Activated CD4-positive, alpha-beta memory T cell treated with anti-CD3 and anti-CD28 coated beads for 36 hours (primary cell): ENCODE measurements at regions not wholly inside any gene's neighbourhood (a gene's known extent, or its start where the extent isn't known, plus 50 kb on each side); places are given as distances from the start of the nearest gene placed in this dataset.

Source experiments
- CTCF ChIA-PET: fragments of 350-600 bp; sonication (Branson Sonifier 250); formaldehyde crosslinking; loops from one replicate; lab custom pipeline; 2021; ENCODE audit warnings: antibody characterized with exemption, inconsistent platforms; lab: Charles Lee
- POLR2A ChIA-PET: fragments of 350-600 bp; sonication (Branson Sonifier 250); formaldehyde crosslinking; loops from one replicate; lab custom pipeline; 2021; ENCODE audit warnings: antibody characterized with exemption; lab: Charles Lee
- DNase-seq: peaks from one replicate; pipeline ENCODE4 v3.0.0-alpha.2; 2020
- H3K27ac Mint-ChIP-seq: one replicate; pipeline ENCODE4 v1.8.0; 2021; ENCODE audit warnings: mixed read lengths
- H3K27me3 Mint-ChIP-seq: one replicate; pipeline ENCODE4 v1.8.0; 2021; ENCODE audit warnings: mixed read lengths
- H3K36me3 Mint-ChIP-seq: one replicate; pipeline ENCODE4 v1.8.0; 2021; ENCODE audit warnings: mixed read lengths
- H3K4me1 Mint-ChIP-seq: one replicate; pipeline ENCODE4 v1.8.0; 2021; ENCODE audit warnings: low read depth, mixed read lengths
- H3K4me3 Mint-ChIP-seq: one replicate; pipeline ENCODE4 v1.8.0; 2021; ENCODE audit warnings: mild to moderate bottlenecking, mixed read lengths
- H3K9me3 Mint-ChIP-seq: one replicate; pipeline ENCODE4 v1.8.0; 2021; ENCODE audit warnings: mixed read lengths
- intact Hi-C: fragments of 100-400 bp; cut with micrococcal nuclease; formaldehyde crosslinking; loops from one replicate; pipeline ENCODE4 v1.15.1; 2023

DNA sequence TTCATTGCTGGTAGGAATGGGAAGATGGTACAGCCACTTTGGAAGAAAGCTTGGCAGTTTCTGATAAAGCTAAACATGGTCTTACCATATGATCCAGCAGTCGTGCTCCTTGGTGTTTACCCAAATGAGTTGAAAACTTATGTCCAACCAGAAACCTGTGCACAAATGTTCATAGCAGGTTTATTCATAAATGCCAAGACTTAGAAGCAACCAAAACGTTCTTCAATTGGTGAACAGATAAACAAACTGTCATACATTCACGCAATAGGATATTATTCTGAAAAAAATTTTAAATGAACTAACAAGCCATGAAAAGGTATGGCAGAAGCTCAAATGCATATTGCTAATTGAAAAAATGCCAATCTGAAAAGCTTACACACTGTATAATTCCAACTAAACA, 117.1 kb downstream of the LINC00237 start:
- Mint-ChIP-seq H3K4me3 (no peak overlapping the region), H3K9me3 (no peaks in the 10 kb centered on the region), H3K36me3 (no peaks in the 10 kb centered on the region), H3K4me1 (no peaks in the 10 kb centered on the region), H3K27me3 (peaks cover 8% of the 10 kb centered on the region), H3K27ac (no peak overlapping the region)
- ChIA-PET POLR2A (no interaction called here), CTCF (no interaction called here)
- intact Hi-C loops, result no loop called here
- no peak for DNase-seq

DNA sequence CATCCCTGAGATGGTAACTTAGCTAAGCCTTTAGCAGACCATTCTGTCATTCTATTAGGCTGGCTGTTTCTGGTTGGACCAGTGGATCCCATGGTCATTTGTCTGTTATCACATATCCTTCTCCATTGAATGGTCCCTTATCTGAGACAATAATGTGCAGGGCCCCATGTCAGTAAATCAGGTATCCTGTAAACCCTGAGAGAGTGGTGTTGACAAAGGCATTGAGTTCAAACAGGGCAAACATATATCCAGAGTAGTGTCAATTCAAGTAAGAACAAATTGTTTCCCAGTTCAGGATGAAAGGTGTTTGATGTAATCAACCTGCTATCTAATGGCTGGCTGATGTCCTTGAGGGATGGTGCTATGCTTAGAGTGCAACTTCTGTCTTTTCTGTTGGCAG, 126.2 kb downstream of the LINC00237 start:
- peaks cover 4% of the 10 kb centered on the region for H3K27me3 Mint-ChIP-seq
- no peak overlapping the region for H3K4me3 Mint-ChIP-seq
- ChIA-PET POLR2A (no interaction called here), CTCF (no interaction called here)
- no peak overlapping the region for H3K27ac Mint-ChIP-seq
- H3K4me1 Mint-ChIP-seq, result no peaks in the 10 kb centered on the region
- no peaks in the 10 kb centered on the region for H3K36me3 Mint-ChIP-seq
- no peak for DNase-seq
- intact Hi-C loops, result no loop called here
- H3K9me3 Mint-ChIP-seq, result no peaks in the 10 kb centered on the region

DNA sequence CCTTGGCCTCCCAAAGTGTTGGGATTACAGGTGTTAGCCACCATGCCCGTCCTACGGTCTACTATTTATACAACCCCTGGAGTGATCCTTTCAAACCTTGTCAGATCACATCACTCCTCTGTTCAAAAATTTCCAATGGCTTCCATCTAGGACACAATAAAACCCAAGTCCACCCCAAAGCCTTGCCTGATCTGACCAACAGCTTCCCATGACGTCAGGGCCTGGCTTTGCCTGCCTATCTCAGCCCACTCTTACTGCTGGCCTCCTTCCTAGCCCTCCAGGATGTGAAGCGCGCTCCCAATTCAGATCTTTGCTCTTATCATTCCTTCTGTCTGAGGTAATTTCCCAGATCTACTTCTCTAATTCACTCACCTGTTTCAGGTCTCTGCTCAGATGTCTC, 128.4 kb downstream of the LINC00237 start:
- no peaks in the 10 kb centered on the region for H3K36me3 Mint-ChIP-seq
- H3K27me3 Mint-ChIP-seq, result peaks cover 2% of the 10 kb centered on the region
- intact Hi-C loops, result no loop called here
- DNase-seq, result no peak
- no peak overlapping the region for H3K4me3 Mint-ChIP-seq
- no peaks in the 10 kb centered on the region for H3K4me1 Mint-ChIP-seq
- H3K9me3 Mint-ChIP-seq, result no peaks in the 10 kb centered on the region
- POLR2A ChIA-PET, result no interaction called here
- CTCF ChIA-PET, result no interaction called here
- H3K27ac Mint-ChIP-seq, result no peak overlapping the region

DNA sequence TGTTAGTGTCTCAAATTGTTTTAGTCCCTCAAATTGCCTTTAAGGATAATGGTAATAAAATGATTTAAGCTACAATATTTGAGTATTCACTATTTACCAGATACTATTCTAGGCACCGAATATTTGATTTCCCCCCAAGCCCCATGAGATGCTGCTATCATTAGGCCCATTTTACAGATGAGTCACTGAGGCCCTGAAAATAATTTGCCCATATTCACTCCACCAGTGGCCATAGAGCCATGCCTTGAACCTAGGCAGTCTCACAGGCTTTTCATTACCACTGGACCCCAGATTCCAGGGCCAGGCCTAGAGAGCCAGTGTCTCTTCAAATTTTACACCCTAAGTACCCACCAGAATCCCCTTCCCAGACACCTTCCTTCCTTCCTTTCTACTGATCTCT, 133.7 kb downstream of the LINC00237 start:
- H3K27me3 Mint-ChIP-seq, result peaks cover 4% of the 10 kb centered on the region
- DNase-seq, result no peak
- ChIA-PET POLR2A (no interaction called here), CTCF (no interaction called here)
- H3K4me1 Mint-ChIP-seq, result no peaks in the 10 kb centered on the region
- intact Hi-C loops, result no loop called here
- no peak overlapping the region for H3K4me3 Mint-ChIP-seq
- no peak overlapping the region for H3K27ac Mint-ChIP-seq
- no peaks in the 10 kb centered on the region for H3K9me3 Mint-ChIP-seq
- no peaks in the 10 kb centered on the region for H3K36me3 Mint-ChIP-seq

DNA sequence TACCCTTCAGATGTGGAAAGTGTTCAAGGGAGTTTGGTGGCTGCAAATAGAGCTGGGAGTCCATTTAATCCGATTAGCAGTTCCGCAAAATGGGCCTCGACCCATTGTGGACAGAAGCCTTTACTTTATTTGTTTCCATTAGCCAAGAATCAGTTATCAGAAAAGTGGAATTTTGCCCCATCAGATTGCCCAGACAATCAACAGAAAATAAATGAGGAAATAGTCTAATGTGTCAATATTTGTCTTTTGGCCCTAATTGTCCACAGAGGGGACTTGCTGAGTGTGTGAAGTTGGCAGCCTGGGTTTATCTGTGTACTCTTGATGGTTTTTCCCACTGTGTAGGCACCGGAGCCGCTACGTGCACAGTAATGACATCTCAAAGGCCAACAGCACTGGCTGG, 134.3 kb downstream of the LINC00237 start:
- no peak overlapping the region for H3K27ac Mint-ChIP-seq
- no peaks in the 10 kb centered on the region for H3K9me3 Mint-ChIP-seq
- no peak for DNase-seq
- peaks cover 4% of the 10 kb centered on the region for H3K27me3 Mint-ChIP-seq
- intact Hi-C loops, result no loop called here
- no peaks in the 10 kb centered on the region for H3K36me3 Mint-ChIP-seq
- ChIA-PET POLR2A (no interaction called here), CTCF (no interaction called here)
- no peaks in the 10 kb centered on the region for H3K4me1 Mint-ChIP-seq
- no peak overlapping the region for H3K4me3 Mint-ChIP-seq

DNA sequence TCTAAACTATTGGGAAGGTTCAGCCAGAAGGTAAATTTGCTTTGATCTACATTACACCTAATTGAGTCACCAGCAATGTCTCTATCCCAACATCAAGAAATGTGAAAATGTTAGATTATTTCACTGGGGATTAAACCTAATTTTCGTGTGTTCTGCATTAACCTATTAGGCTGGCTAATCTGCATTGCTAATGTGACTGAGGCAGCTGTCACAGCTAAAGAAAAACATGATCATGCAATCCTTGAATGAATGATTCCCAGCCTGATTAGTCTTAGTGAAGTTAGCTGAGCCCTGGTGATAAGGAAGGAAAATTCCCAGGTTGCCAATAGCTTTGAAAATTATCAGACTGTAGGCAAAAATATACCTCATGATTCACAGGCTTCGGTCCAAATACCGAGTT, 135.3 kb downstream of the LINC00237 start:
- no peak for DNase-seq
- ChIA-PET POLR2A (no interaction called here), CTCF (no interaction called here)
- intact Hi-C loops, result no loop called here
- Mint-ChIP-seq H3K4me3 (no peak overlapping the region), H3K27me3 (peaks cover 4% of the 10 kb centered on the region), H3K9me3 (no peaks in the 10 kb centered on the region), H3K36me3 (no peaks in the 10 kb centered on the region), H3K4me1 (no peaks in the 10 kb centered on the region), H3K27ac (no peak overlapping the region)

DNA sequence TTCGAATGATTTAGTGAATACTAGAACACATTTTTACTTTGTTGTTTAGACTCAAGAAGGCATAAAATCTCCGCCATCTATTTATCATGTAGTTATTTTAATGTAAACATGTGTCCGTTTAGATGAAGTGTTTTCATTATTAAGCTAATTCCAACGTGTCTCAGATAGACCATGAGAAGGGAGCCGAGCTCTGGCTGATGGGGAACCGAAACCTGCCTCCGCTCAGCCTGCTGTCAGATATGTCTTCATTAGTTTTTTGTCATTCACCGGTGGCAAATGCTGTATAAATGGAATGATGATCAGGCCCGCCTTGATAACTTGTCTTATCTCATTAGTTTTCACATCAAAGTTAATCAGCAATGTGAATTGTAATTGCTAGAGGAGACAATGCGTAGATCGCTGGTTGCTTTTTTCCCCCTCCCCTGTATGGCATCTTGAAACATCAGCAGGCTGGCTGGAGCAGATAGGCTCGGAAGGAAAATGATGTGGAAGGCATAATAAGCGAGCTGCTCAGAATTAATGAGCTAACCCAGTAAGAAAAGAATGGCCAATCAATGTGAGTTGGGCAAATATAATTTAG, 136.4 kb downstream of the LINC00237 start:
- Mint-ChIP-seq H3K27ac (no peak overlapping the region), H3K36me3 (no peaks in the 10 kb centered on the region), H3K27me3 (peaks cover 4% of the 10 kb centered on the region), H3K9me3 (no peaks in the 10 kb centered on the region), H3K4me1 (no peaks in the 10 kb centered on the region), H3K4me3 (no peak overlapping the region)
- DNase-seq, result no peak
- CTCF ChIA-PET, result no interaction called here
- POLR2A ChIA-PET, result no interaction called here
- intact Hi-C loops, result no loop called here

DNA sequence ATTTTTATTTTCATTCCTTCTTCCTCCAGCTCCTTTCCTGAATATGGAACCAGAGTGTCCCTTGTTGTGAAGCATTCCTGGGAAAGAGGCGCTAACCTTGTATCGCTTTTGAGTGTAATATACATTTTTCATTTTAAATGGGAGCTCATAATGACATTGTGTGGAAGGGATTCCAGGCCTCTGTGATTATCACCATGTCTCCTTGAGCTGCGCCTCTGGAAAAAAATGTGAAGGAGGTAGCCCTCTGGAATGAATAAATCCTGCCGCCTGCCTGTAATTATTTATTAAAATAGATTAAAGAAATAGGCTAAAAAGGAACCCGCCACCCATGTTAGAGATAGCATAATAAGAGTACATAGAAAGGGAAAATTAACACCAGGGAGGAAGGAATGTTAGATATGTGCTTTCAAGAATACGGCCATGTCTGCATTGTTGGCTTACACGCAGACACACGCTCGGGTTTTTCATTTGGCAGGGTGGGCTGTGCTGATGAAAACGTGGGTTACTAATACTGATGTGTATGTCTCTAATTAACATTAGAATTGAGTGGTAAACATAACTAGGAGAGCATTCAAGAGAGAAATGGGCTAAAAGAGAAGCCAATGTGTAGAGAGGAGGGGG, 138.5 kb downstream of the LINC00237 start:
- no peak for DNase-seq
- Mint-ChIP-seq H3K27ac (no peak overlapping the region), H3K27me3 (peaks cover 4% of the 10 kb centered on the region), H3K4me1 (no peaks in the 10 kb centered on the region), H3K36me3 (no peaks in the 10 kb centered on the region), H3K9me3 (no peaks in the 10 kb centered on the region), H3K4me3 (no peak overlapping the region)
- intact Hi-C loops, result no loop called here
- CTCF ChIA-PET, result interaction anchor here (1.5 kb wide), 1 partner anchor 81 kb away, joined by 4 read pairs; no protein-coding TSS in a partner anchor
- POLR2A ChIA-PET, result no interaction called here

DNA sequence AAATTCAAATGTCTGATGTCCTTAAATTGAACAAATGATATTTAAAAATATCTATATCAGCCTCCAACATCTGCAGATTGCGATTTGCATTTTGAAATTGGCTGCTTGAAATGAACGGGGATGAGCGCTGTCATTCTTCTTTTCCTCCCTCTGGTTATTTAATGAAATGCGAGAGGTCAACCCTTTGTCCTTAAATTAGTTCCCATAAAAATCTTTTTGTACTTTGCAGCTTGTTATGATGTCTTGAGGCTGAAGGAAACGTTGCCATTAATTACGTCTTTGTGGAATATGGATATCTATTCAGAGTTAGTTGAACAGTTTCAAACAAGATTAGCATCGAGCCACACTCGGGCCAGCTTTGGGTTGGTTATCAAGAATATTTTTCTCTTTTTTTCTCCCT, 140.0 kb downstream of the LINC00237 start:
- ChIA-PET POLR2A (no interaction called here), CTCF (interaction anchor here (1.1 to 1.5 kb wide), 2 partner anchors 82 to 106 kb away, joined by 3 to 4 read pairs; no protein-coding TSS in a partner anchor)
- Mint-ChIP-seq H3K36me3 (no peaks in the 10 kb centered on the region), H3K9me3 (no peaks in the 10 kb centered on the region), H3K27ac (no peak overlapping the region), H3K27me3 (peaks cover 4% of the 10 kb centered on the region), H3K4me1 (no peaks in the 10 kb centered on the region), H3K4me3 (no peak overlapping the region)
- intact Hi-C loops, result no loop called here
- no peak for DNase-seq

DNA sequence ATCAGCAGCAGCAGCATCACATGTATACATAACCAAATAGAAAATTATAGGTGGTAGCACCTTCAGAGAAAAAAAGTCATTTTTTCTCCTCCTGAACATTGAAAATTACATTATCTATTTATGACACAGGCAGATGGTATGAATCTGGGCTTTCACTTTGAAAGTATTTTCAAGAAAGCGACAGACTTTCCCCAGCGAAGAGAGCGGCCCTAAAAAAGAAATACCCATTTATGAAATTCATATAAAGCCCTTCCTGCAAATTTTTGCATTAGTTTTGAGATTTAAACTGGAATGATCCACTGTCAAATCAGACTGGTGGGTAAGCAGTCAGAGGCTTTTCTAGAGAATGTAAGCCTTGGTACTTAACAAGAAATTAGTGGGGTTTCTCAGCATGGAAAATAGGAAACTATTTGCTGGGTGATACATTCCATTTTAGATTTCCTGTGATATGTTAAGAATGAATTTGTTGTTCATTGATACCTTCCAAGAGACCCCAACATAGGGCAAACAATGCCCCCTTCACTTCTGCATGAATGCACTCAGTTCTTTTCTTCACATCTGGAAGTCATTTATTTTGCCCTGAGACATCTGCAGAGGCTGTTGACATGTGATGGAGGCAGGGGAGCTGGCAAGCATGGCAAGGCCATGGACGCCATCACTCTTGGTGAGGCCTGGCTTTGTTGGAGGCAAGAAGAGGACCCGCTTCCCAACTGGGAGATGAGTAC, 147.0 kb downstream of the LINC00237 start:
- no peak overlapping the region for H3K4me3 Mint-ChIP-seq
- CTCF ChIA-PET, result interaction anchor here (1.2 kb wide), 1 partner anchor 85 kb away, joined by 3 read pairs; no protein-coding TSS in a partner anchor
- no peaks in the 10 kb centered on the region for H3K4me1 Mint-ChIP-seq
- H3K36me3 Mint-ChIP-seq, result no peaks in the 10 kb centered on the region
- DNase-seq, result no peak
- H3K27me3 Mint-ChIP-seq, result peaks cover 9% of the 10 kb centered on the region
- POLR2A ChIA-PET, result no interaction called here
- no peaks in the 10 kb centered on the region for H3K9me3 Mint-ChIP-seq
- no peak overlapping the region for H3K27ac Mint-ChIP-seq
- intact Hi-C loops, result no loop called here

DNA sequence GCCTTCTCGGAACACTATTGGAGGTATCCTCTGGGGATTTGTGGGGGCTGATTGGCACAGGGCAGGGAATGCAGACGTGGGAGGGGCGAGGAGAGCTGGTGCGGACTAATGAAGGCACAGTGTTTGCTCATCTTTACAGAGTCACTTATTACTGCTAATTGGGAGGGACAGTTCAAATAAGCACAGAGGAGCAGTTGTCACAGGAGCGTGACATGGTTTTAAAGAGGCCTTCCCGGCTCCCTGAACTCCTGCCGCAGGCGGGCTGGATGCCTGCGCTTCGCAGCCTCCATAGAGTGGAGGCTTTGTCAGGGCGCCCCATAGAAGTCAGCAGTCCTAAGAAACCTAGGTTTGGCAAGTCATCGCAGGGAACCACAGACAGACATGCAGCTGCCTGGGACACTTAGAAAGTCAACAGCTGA, 149.6 kb downstream of the LINC00237 start:
- Mint-ChIP-seq H3K27me3 (peaks cover 9% of the 10 kb centered on the region), H3K36me3 (no peaks in the 10 kb centered on the region), H3K4me1 (no peaks in the 10 kb centered on the region), H3K27ac (no peak overlapping the region), H3K9me3 (no peaks in the 10 kb centered on the region), H3K4me3 (no peak overlapping the region)
- ChIA-PET CTCF (no interaction called here), POLR2A (no interaction called here)
- intact Hi-C loops, result no loop called here
- no peak for DNase-seq

DNA sequence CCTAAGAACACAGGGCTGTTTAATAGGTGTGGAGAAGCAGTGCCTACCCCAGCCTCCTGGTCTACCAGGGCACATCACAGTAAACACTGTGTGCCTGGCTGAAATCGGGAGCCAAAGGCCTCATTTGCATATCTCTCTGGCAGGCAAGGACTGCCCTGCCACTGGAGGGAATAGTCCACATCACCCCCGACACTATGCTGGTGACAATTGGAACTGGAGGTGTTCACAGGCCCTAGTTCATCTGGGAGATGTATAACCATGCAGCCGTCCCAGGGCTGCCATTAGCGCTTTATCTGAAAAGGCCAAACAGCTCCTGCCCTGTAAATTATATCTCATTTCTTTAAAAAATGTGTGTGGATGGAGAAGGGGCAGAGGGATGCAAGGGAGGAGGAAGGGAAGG, 150.3 kb downstream of the LINC00237 start:
- H3K36me3 Mint-ChIP-seq, result no peaks in the 10 kb centered on the region
- ChIA-PET POLR2A (no interaction called here), CTCF (no interaction called here)
- no peaks in the 10 kb centered on the region for H3K9me3 Mint-ChIP-seq
- no peak overlapping the region for H3K27ac Mint-ChIP-seq
- DNase-seq, result no peak
- H3K4me1 Mint-ChIP-seq, result no peaks in the 10 kb centered on the region
- H3K27me3 Mint-ChIP-seq, result peaks cover 9% of the 10 kb centered on the region
- H3K4me3 Mint-ChIP-seq, result no peak overlapping the region
- intact Hi-C loops, result no loop called here
